ENCODE measurements at regions not wholly inside any gene's neighbourhood (a gene's known extent, or its start where the extent isn't known, plus 50 kb on each side); places are given as distances from the start of the nearest gene placed in this dataset.

DNA sequence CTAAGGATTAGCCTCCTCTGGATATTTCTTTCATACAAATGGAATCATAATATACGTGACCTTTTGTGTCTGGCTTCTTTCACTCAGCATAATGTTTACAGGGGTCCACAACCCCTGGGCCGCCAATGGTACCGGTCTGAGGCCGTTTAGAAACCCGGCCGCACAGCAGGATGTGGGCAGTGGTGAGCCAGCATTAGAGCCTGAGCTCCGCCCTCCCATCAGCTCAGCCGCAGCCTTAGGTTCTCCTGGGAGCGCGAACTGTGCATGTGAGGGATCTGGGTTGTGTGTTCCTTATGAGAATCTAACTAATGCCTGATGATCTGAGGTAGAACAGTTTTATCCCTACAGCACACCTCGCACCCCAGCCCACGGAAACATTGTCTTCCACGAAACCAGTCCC lies 229.7 kb downstream of the ICE1 start:
- DNase-seq = no peak

GRCh38 chr5:5650949-5651348 lies 228.5 kb downstream of the ICE1 start:
- DNase-seq = no peak

DNA sequence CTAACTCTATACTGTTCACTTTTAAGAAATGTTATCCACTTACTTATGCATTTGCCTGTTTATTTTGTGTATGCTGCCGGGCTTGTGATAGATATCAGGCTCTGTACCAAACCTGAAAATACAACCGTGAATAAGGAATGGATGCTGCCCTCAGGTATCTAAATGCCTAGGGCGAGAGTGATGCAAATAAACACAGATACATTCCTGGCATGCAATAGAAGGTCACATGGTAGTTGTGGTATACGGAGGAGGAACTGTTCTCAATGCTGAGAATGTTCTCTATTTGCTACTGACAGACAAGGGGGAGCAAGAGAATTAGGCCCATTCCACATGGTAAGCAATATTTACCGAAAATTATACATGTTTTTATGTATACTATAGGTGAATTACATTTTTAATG lies 227.8 kb downstream of the ICE1 start:
- no peak for DNase-seq

DNA sequence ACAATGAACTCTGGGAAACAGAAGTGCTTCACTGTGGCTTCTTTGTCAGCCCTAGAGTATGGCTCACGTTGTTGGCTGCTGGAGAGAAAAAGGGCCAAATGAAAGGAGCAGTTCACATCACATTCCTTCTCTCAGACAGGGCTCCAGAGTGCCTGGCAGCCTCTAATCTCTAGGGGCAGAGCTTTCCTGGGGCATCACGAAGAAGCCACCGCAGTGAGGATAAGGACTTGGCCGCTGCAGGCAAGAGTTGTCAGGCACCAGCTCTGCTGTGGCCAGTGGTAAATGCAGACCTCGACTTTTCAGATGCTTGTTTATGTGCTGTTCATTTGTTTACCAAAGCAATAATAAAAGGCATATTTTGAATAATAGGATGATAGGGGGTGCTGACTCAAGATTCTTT lies 227.2 kb downstream of the ICE1 start:
- DNase-seq = no peak

- DNase-seq = no peak
Observed at GRCh38 chr5:5648694-5649093, 226.2 kb downstream of the ICE1 start.

DNA sequence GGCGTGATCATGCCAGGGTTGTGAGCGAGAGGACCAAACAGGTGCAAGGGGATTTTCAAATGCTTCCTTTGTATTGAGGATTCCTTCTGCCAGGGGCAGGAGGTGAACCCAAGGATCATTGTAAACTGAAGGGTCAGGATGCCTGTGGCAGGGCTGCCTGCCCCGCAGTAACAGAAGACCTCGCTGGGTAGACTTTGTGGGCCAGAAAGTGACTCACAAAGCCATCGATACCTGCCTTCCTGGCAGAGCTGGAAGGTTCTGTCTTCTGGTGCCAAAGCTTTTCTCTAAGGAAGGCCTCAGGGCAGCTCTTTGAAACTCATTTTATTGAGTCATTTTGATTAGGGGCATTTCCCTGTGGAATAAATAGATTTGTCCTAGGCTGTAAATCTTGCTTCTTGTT lies 223.4 kb downstream of the ICE1 start:
- DNase-seq = no peak

DNA sequence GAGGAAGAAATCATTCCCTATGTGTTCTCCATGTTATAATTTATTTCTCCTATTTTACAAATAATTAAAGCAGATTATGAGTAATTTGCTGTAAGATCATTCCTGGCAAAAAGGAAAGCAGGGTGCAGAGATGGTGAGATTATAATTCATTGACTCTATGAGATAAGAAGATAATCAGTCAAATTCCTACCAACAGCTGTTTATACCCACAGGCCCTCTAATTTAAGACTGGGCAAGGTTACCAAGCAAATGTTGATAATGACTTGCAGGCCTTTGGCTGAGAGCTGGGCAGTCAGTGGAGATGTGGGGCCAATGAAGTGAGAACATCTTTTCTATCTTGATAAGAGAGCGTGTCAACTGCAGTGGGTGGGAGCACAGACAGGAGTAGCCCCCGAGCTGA lies 222.7 kb downstream of the ICE1 start:
- DNase-seq = no peak

DNA sequence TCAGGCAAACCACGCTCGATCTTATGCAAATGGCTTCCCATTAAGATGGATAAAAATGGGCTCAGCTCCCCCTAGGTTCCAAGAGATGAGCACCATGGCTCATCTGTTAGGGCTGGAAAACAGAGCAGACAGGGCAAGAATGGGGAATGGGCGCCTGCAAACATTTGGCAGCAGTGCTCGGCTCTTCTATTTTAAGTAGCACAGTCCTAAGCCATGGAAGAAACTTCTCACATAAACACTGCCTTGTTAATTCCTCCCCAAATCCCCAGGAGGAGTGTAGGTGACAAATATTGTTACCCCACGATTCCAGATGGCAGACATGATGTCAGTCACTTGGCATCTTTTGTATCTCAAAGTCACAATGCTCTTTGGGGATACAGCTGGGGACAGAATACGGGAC lies 221.8 kb downstream of the ICE1 start:
- DNase-seq = no peak

DNA sequence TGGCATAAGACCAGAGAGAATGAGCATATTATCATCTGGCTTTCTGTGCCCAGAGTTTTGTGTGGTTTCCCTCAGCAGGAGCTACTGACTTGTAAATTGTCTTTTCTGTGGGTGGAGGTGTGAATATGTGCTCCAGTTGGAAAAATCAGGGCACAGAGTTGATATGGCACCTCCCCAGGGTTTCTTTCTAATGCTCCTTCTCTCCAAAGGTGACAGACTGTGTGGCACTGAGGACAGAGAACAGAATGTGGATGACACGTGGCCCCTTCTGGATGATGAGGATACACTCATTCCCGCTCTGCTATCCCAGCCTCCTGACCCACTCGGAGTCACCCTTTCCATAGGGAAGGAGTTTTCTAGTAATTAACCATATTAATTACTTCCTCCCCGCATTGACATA lies 221.0 kb downstream of the ICE1 start:
- no peak for DNase-seq

GRCh38 chr5:5638211-5638610 lies 215.7 kb downstream of the ICE1 start:
- DNase-seq = no peak

GRCh38 chr5:5637173-5637572 lies 214.7 kb downstream of the ICE1 start:
- DNase-seq = no peak

DNA sequence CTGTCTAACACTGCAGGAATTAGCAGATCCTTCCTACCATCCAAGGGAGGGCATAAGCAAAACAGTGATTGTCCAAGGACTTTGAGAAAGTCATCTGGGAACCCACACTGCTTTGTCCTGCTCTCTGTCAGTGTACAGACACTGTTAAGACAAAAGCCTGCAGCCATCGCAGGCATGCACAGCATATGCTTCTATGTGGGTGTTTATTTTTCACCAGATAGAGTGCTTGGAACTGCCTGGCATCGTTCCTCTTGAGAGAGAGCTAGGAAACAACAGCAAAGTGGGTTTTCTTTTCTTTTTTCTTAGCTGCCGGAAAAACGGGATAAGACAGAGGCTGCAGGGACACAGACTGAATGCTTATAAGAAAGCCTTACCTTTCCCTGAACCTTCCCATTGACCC lies 212.3 kb downstream of the ICE1 start:
- DNase-seq = no peak

GRCh38 chr5:5633579-5633978 lies 211.1 kb downstream of the ICE1 start:
- no peak for DNase-seq

- no peak for DNase-seq
Observed at GRCh38 chr5:5632678-5633077, 210.2 kb downstream of the ICE1 start.

- no peak for DNase-seq
Observed at GRCh38 chr5:5629607-5629978, 207.1 kb downstream of the ICE1 start.

- no peak for DNase-seq
Observed at GRCh38 chr5:5628866-5629606, 206.6 kb downstream of the ICE1 start.

- no peak for DNase-seq
Observed at GRCh38 chr5:5626412-5626811, 203.9 kb downstream of the ICE1 start.

- DNase-seq = no peak
Observed at GRCh38 chr5:5625491-5625890, 203.0 kb downstream of the ICE1 start.

- DNase-seq = no peak
Observed at GRCh38 chr5:5623397-5623796, 200.9 kb downstream of the ICE1 start.

GRCh38 chr5:5622806-5623205 lies 200.3 kb downstream of the ICE1 start:
- no peak for DNase-seq

- no peak for DNase-seq
Observed at GRCh38 chr5:5619546-5619945, 197.1 kb downstream of the ICE1 start.

- DNase-seq = no peak
Observed at GRCh38 chr5:5617024-5617423, 194.5 kb downstream of the ICE1 start.

DNA sequence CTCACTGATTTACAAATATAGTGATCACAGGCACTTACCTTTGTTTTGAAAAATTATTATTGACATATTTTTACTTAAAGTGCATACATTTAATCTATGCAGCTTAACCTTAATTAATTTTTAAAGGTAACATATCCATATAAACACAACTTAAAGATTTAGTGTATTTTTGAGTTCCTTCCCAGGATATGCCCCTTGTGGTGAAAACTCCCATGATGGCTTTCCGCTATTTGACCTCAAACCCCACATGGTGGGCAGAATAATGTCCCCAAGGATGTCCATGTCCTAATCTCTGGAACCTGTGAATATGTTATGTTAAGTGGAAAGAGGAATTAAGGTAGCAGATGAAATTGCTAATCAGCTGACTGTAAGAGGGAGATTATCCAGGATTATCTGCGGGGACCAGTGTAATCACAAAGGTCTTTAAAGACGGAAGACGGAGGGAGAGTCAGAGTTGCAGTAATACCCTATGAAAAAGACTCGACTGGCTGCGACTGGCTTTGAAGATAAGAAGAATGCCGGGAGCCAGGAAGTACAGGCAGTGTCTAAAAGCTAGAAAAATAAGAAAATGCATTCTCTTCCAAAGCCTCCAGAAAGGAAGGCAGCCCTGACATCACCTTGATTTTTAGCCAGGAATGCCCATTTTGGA lies 193.9 kb downstream of the ICE1 start:
- no peak for DNase-seq

- DNase-seq = no peak
Observed at GRCh38 chr5:5615569-5615968, 193.1 kb downstream of the ICE1 start.

Data from activated CD4-positive, alpha-beta T cell treated with anti-CD3 and anti-CD28 coated beads, Interleukin-2, amount 50 U/mL, for 1 hour (primary cell).